ENCODE measurements at regions not wholly inside any gene's neighbourhood (a gene's known extent, or its start where the extent isn't known, plus 50 kb on each side); places are given as distances from the start of the nearest gene placed in this dataset.

DNA sequence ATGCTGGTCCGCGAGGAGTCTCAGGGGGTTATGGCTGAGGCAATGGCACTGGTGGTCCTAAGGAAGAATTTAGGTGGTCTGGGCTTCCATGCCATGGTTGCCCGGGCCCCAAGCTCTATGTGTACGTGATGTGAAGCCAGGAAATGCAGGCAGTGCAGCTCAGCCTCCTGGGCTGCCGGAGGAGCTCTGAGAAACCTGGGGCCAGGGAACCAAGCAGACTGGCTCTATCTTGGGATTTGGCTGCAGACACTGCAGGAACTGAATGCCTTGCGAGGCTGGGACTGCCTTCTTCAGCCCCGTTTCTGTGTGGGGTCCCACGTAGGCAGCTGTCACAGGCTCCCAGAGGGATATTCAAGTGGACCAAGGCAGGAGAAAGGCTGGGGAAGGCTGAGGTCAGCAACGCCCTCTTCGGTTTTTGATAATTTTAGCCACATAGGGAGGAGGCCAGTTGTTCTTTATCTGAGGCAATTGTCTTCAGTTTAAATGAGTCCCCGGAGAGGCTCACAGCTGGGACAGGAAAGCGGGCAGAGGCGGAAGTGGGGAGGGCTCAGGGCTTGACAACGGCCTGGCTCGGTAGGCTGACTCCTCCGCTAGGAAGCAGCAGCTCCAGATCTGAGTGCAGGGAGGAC, 77.7 kb downstream of the RHOB start:
- FAIRE-seq (no peak), ATAC-seq (peak; percentile 38), DNase-seq (ENCODE audit: low spot score) (no peak)
- peak overlapping the region in 1 of 3 experiments; percentile 56; a peak in 2 of 6 replicates for H3K4me3 ChIP-seq (replicated peaks in 1 of 3; ENCODE audit: insufficient read depth in 1 of 3, low read depth in 2 of 3, low read length in 3 of 3)
- BruUV-seq (replicated peaks), result TSS peak; percentile 86
- ChIA-PET POLR2A (interaction anchor here (0.7 to 7.9 kb wide), 27 partner anchors 8 to 110 kb away, joined by 3 to 233 read pairs (median 6); partner anchors contain the start of gene RHOB), CTCF (ENCODE audit: low intra/inter-chr PET ratio, low total read pairs) (interaction anchor here (1.2 to 1.6 kb wide), 2 partner anchors 75 to 81 kb away, joined by 3 read pairs; no protein-coding TSS in a partner anchor)
- no peaks in the 10 kb centered on the region for H3K36me3 ChIP-seq (replicated peaks in 1 of 2; ENCODE audit: control insufficient read depth in 1 of 2, insufficient read depth in 2 of 2, low read length in 2 of 2)
- peak overlapping the region; percentile 69 for H3K27ac ChIP-seq (ENCODE audit: extremely low read length, insufficient read depth, low read length)
- peaks cover 79% of the 10 kb centered on the region for H3K4me1 ChIP-seq (ENCODE audit: insufficient read depth, low read length)
- intact Hi-C loops (cut with micrococcal nuclease; ENCODE audit: unreplicated experiment) (loop anchor here (1.0 to 5.0 kb wide), 5 partner anchors 14 to 113 kb away; no protein-coding TSS in a partner anchor), in situ Hi-C loops (cut with HindIII; ENCODE audit: extremely low pct_ligation_motif_present, low pct_unique_long_range_greater_than_20kb) (no loop called here)
- H3K9me3 ChIP-seq (ENCODE audit: low read length), result no peaks in the 10 kb centered on the region
- H3K4me2 ChIP-seq (ENCODE audit: low read depth, low read length), result peak overlapping the region; percentile 80
- no peaks in the 10 kb centered on the region; a peak in 1 of 5 replicates for H3K27me3 ChIP-seq (ENCODE audit: control insufficient read depth in 1 of 2, insufficient read depth in 2 of 2, low read length in 2 of 2)
- H2AFZ ChIP-seq (ENCODE audit: low read length), result peak overlapping the region; percentile 1
- H3K9ac ChIP-seq (ENCODE audit: insufficient read depth, low read depth, low read length), result peak overlapping the region; percentile 60
- 69% methylated on average over 16 of the region's 16 CpGs for WGBS (ENCODE audit: low lambda C conversion rate)
- no peaks in the 10 kb centered on the region for H4K20me1 ChIP-seq (ENCODE audit: insufficient read depth, low read length)
- H3K79me2 ChIP-seq (ENCODE audit: insufficient read depth, low read length), result no peaks in the 10 kb centered on the region
- TF ChIP-seq, protein P1, sequence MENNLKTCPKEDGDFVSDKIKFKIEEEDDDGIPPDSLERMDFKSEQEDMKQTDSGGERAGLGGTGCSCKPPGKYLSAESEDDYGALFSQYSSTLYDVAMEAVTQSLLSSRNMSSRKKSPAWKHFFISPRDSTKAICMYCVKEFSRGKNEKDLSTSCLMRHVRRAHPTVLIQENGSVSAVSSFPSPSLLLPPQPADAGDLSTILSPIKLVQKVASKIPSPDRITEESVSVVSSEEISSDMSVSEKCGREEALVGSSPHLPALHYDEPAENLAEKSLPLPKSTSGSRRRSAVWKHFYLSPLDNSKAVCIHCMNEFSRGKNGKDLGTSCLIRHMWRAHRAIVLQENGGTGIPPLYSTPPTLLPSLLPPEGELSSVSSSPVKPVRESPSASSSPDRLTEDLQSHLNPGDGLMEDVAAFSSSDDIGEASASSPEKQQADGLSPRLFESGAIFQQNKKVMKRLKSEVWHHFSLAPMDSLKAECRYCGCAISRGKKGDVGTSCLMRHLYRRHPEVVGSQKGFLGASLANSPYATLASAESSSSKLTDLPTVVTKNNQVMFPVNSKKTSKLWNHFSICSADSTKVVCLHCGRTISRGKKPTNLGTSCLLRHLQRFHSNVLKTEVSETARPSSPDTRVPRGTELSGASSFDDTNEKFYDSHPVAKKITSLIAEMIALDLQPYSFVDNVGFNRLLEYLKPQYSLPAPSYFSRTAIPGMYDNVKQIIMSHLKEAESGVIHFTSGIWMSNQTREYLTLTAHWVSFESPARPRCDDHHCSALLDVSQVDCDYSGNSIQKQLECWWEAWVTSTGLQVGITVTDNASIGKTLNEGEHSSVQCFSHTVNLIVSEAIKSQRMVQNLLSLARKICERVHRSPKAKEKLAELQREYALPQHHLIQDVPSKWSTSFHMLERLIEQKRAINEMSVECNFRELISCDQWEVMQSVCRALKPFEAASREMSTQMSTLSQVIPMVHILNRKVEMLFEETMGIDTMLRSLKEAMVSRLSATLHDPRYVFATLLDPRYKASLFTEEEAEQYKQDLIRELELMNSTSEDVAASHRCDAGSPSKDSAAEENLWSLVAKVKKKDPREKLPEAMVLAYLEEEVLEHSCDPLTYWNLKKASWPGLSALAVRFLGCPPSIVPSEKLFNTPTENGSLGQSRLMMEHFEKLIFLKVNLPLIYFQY (CRISPR knock-in tag; IDR thresholded peaks at IDR 0.05; ENCODE audit: borderline replicate concordance), result no peak
- TF ChIP-seq ASH2L (IDR thresholded peaks at IDR 0.05; ENCODE audit: insufficient read length, low read depth, low read length), result no peak
- TF ChIP-seq NR2F2 (IDR thresholded peaks at IDR 0.05; ENCODE audit: borderline replicate concordance, low read depth), result 0 out of 2 replicates have a peak, but pooled peaks have one; percentile 12
- no peak for TF ChIP-seq HOXD1 (CRISPR knock-in tag; IDR thresholded peaks at IDR 0.05)
- TF ChIP-seq, protein P2, sequence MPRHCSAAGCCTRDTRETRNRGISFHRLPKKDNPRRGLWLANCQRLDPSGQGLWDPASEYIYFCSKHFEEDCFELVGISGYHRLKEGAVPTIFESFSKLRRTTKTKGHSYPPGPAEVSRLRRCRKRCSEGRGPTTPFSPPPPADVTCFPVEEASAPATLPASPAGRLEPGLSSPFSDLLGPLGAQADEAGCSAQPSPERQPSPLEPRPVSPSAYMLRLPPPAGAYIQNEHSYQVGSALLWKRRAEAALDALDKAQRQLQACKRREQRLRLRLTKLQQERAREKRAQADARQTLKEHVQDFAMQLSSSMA (CRISPR knock-in tag; IDR thresholded peaks at IDR 0.05), result no peak
- TF ChIP-seq ZBTB38 (CRISPR knock-in tag; IDR thresholded peaks at IDR 0.05), result peak; percentile 74; the same call in 1 of the 2 replicates
- TF ChIP-seq PPARG (CRISPR knock-in tag; conservative IDR thresholded peaks at IDR 0.05), result no peak
- TF ChIP-seq, protein P3, sequence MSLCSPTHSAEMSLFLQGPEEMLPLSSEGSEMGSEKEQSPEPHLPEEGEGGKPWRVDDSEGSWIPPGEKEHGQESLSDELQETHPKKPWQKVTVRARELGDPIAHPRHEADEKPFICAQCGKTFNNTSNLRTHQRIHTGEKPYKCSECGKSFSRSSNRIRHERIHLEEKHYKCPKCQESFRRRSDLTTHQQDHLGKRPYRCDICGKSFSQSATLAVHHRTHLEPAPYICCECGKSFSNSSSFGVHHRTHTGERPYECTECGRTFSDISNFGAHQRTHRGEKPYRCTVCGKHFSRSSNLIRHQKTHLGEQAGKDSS (CRISPR knock-in tag; IDR thresholded peaks at IDR 0.05; ENCODE audit: borderline replicate concordance, low read depth), result no peak
- no peak for TF ChIP-seq ATRX (CRISPR knock-in tag; IDR thresholded peaks at IDR 0.05; ENCODE audit: borderline replicate concordance)
- TF ChIP-seq, protein P4, sequence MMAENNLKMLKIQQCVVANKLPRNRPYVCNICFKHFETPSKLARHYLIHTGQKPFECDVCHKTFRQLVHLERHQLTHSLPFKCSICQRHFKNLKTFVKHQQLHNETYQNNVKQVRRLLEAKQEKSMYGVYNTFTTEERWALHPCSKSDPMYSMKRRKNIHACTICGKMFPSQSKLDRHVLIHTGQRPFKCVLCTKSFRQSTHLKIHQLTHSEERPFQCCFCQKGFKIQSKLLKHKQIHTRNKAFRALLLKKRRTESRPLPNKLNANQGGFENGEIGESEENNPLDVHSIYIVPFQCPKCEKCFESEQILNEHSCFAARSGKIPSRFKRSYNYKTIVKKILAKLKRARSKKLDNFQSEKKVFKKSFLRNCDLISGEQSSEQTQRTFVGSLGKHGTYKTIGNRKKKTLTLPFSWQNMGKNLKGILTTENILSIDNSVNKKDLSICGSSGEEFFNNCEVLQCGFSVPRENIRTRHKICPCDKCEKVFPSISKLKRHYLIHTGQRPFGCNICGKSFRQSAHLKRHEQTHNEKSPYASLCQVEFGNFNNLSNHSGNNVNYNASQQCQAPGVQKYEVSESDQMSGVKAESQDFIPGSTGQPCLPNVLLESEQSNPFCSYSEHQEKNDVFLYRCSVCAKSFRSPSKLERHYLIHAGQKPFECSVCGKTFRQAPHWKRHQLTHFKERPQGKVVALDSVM (CRISPR knock-in tag; IDR thresholded peaks at IDR 0.05), result peak; percentile 94; the same call in 1 of the 2 replicates
- TF ChIP-seq, protein P5, sequence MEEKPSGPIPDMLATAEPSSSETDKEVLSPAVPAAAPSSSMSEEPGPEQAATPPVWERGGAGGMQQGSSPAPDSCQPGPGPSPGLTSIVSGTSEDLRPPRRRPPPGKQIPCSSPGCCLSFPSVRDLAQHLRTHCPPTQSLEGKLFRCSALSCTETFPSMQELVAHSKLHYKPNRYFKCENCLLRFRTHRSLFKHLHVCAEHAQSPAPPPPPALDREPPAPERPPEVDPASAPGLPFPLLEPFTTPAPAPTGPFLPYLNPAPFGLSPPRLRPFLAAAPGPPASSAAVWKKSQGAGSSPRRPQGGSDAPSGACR (CRISPR knock-in tag; IDR thresholded peaks at IDR 0.05), result no peak
- TF ChIP-seq, protein P6, sequence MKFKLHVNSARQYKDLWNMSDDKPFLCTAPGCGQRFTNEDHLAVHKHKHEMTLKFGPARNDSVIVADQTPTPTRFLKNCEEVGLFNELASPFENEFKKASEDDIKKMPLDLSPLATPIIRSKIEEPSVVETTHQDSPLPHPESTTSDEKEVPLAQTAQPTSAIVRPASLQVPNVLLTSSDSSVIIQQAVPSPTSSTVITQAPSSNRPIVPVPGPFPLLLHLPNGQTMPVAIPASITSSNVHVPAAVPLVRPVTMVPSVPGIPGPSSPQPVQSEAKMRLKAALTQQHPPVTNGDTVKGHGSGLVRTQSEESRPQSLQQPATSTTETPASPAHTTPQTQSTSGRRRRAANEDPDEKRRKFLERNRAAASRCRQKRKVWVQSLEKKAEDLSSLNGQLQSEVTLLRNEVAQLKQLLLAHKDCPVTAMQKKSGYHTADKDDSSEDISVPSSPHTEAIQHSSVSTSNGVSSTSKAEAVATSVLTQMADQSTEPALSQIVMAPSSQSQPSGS (CRISPR knock-in tag; IDR thresholded peaks at IDR 0.05), result no peak
- no peak for TF ChIP-seq ZNF75D (CRISPR knock-in tag; IDR thresholded peaks at IDR 0.05; ENCODE audit: borderline replicate concordance)

Data from HepG2 (cell line).